Mammary epithelial cell (primary cell): ENCODE measurements at regions not wholly inside any gene's neighbourhood (a gene's known extent, or its start where the extent isn't known, plus 50 kb on each side); places are given as distances from the start of the nearest gene placed in this dataset.

Source experiments
- EZH2 ChIP-seq: IDR thresholded peaks from 2 replicates; pipeline ENCODE4 v1.6.1; 2012; ENCODE audit warnings: low read length, inconsistent platforms, borderline replicate concordance
- TF ChIP-seq, protein P1 (sequence below), 2 donors: IDR thresholded peaks in 1 of 2; conservative IDR thresholded peaks in 1 of 2; 2 replicates each; pipeline ENCODE4 v1.5.1; 2011 to 2012; ENCODE audit warnings: inconsistent platforms in 2 of 2, low read length in 2 of 2, mild to moderate bottlenecking in 2 of 2, control low read depth in 1 of 2, low read depth in 1 of 2; ENCODE audit not compliant: insufficient read depth in 1 of 2; ENCODE audit errors: extremely low read depth in 1 of 2

DNA sequence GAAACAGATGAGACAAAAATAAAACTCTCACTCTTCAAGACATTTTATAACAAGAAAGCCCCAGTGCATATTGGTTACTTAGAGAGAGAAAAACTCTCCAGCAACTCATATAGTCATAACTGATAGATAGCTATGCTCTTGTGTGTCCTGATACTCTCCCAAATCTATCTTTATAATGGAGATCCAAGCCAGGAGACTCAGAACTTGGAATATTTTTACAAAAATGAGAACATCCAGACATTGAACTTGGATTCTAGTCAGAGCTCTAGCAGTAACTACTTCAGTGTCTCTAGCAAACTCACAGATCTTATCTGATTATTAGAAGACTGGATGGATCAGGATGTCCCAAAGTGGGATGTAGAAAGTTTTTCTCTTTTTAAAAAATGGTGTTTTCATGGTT lies 412.7 kb upstream of the BRINP1 start:
- TF ChIP-seq, protein P1, sequence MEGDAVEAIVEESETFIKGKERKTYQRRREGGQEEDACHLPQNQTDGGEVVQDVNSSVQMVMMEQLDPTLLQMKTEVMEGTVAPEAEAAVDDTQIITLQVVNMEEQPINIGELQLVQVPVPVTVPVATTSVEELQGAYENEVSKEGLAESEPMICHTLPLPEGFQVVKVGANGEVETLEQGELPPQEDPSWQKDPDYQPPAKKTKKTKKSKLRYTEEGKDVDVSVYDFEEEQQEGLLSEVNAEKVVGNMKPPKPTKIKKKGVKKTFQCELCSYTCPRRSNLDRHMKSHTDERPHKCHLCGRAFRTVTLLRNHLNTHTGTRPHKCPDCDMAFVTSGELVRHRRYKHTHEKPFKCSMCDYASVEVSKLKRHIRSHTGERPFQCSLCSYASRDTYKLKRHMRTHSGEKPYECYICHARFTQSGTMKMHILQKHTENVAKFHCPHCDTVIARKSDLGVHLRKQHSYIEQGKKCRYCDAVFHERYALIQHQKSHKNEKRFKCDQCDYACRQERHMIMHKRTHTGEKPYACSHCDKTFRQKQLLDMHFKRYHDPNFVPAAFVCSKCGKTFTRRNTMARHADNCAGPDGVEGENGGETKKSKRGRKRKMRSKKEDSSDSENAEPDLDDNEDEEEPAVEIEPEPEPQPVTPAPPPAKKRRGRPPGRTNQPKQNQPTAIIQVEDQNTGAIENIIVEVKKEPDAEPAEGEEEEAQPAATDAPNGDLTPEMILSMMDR (conservative IDR thresholded peaks at IDR 0.05 in 1 of 2, IDR thresholded peaks at IDR 0.05 in 1 of 2; ENCODE audit: extremely low read depth in 1 of 2, insufficient read depth in 1 of 2, low read depth in 1 of 2, low read length in 2 of 2) = no peak
- no peak for TF ChIP-seq EZH2
